GM19328 (cell line): ENCODE measurements at regions not wholly inside any gene's neighbourhood (a gene's known extent, or its start where the extent isn't known, plus 50 kb on each side); places are given as distances from the start of the nearest gene placed in this dataset.

Experiments used
- ATAC-seq: cut with Tn5 transposase; IDR thresholded peaks from one replicate; pipeline ENCODE4 v1.9.1; 2021; ENCODE audit warnings: mild to moderate bottlenecking, moderate library complexity; ENCODE audit not compliant: unreplicated experiment

- no peak for ATAC-seq
Measured at GRCh38 chr18:46290440-46291020, 186.3 kb downstream of the HAUS1 start.

- no peak for ATAC-seq
Measured at GRCh38 chr18:46291149-46291548, 187.0 kb downstream of the HAUS1 start.

GRCh38 chr18:46293742-46294181, 189.6 kb downstream of the HAUS1 start:
- ATAC-seq, result no peak

GRCh38 chr18:46294318-46294717, 190.1 kb downstream of the HAUS1 start:
- ATAC-seq, result no peak

- ATAC-seq, result no peak
Measured at GRCh38 chr18:46294751-46295150, 190.6 kb downstream of the HAUS1 start.

- no peak for ATAC-seq
Measured at GRCh38 chr18:46295416-46295815, 191.2 kb downstream of the HAUS1 start.

GRCh38 chr18:46296656-46297055, 192.5 kb downstream of the HAUS1 start:
- ATAC-seq, result no peak

GRCh38 chr18:46297124-46297523, 192.9 kb downstream of the HAUS1 start:
- no peak for ATAC-seq

- ATAC-seq, result no peak
Measured at GRCh38 chr18:46297621-46298020, 193.4 kb downstream of the HAUS1 start.

- no peak for ATAC-seq
Measured at GRCh38 chr18:46298511-46298910, 194.3 kb downstream of the HAUS1 start.

GRCh38 chr18:46299465-46300008, 195.4 kb downstream of the HAUS1 start:
- no peak for ATAC-seq

GRCh38 chr18:46301081-46301480, 196.9 kb downstream of the HAUS1 start:
- no peak for ATAC-seq

- ATAC-seq, result no peak
Measured at GRCh38 chr18:46301571-46301970, 197.4 kb downstream of the HAUS1 start.

GRCh38 chr18:46302528-46303485, 198.6 kb downstream of the HAUS1 start:
- ATAC-seq, result no peak

GRCh38 chr18:46310258-46310657, 206.1 kb downstream of the HAUS1 start:
- ATAC-seq, result no peak

- no peak for ATAC-seq
Measured at GRCh38 chr18:46310675-46311345, 206.6 kb downstream of the HAUS1 start.

GRCh38 chr18:46311491-46311890, 207.3 kb downstream of the HAUS1 start:
- no peak for ATAC-seq

GRCh38 chr18:46312221-46312620, 208.0 kb downstream of the HAUS1 start:
- no peak for ATAC-seq

GRCh38 chr18:46313521-46313920, 209.3 kb downstream of the HAUS1 start:
- ATAC-seq, result no peak

- ATAC-seq, result no peak
Measured at GRCh38 chr18:46314011-46314410, 209.8 kb downstream of the HAUS1 start.

GRCh38 chr18:46315161-46315560, 211.0 kb downstream of the HAUS1 start:
- no peak for ATAC-seq
